SK-N-SH (cell line): ENCODE measurements at regions not wholly inside any gene's neighbourhood (a gene's known extent, or its start where the extent isn't known, plus 50 kb on each side); places are given as distances from the start of the nearest gene placed in this dataset.

Experiments used
- CTCF ChIA-PET: fragments of 300-600, 350-600 bp; formaldehyde crosslinking; extraction: SDS; loops from one replicate; lab custom pipeline; 2021; lab: Yijun Ruan, JAX
- POLR2A ChIA-PET: fragments of 350-600 bp; sonication (Branson Sonifier 250); formaldehyde crosslinking; extraction: SDS; loops from one replicate; lab custom pipeline; 2020; ENCODE audit warnings: antibody characterized with exemption, inconsistent platforms; lab: Yijun Ruan, JAX
- DNase-seq: peaks from one replicate; pipeline ENCODE4 v3.0.0; 2012
- H2AFZ ChIP-seq: fragments of 200-600 bp; sonication (generic); 2 replicates; pipeline ENCODE4 v1.8.1; 2016; ENCODE audit warnings: antibody characterized with exemption, mild to moderate bottlenecking, low read depth
- H3F3A ChIP-seq: fragments of 200-600 bp; sonication (generic); replicated peaks from 2 replicates; pipeline ENCODE3; 2016; ENCODE audit warnings: antibody characterized with exemption, mild to moderate bottlenecking; ENCODE audit not compliant: insufficient read depth
- H3K27ac ChIP-seq, 2 experiments: fragments of 200-500 bp in 1 of 2; fragments of 200-600 bp in 1 of 2; sonication (Bioruptor generic) in 1 of 2; sonication (generic), shearing (Covaris generic) in 1 of 2; 2 replicates each; pipeline versions ENCODE4 v1.5.1 to v1.6.1; 2014 to 2016; ENCODE audit warnings: low read depth in 2 of 2, inconsistent platforms in 1 of 2, low read length in 1 of 2, mild to moderate bottlenecking in 1 of 2, mixed read lengths in 1 of 2
- H3K27me3 ChIP-seq: fragments of 200-600 bp; sonication (generic), shearing (Covaris generic); 2 replicates; pipeline ENCODE4 v1.6.1; 2016; ENCODE audit warnings: mixed run types; ENCODE audit not compliant: insufficient read depth
- H3K36me3 ChIP-seq, 2 experiments: fragments of 200-500 bp in 1 of 2; fragments of 200-600 bp in 1 of 2; sonication (Bioruptor generic) in 1 of 2; sonication (generic) in 1 of 2; replicated peaks in 1 of 2; 2 replicates each; pipeline versions ENCODE3 to v1.5.1; 2014 to 2016; ENCODE audit warnings: low read length in 1 of 2, mild to moderate bottlenecking in 1 of 2; ENCODE audit not compliant: insufficient read depth in 2 of 2, control insufficient read depth in 1 of 2
- H3K4me1 ChIP-seq, 2 experiments: fragments of 200-500 bp in 1 of 2; fragments of 200-600 bp in 1 of 2; sonication (Bioruptor generic) in 1 of 2; sonication (generic), shearing (Covaris generic) in 1 of 2; 2 replicates each; pipeline versions ENCODE4 v1.5.1 to v1.6.1; 2014 to 2016; ENCODE audit warnings: low read depth in 1 of 2, low read length in 1 of 2, mixed run types in 1 of 2; ENCODE audit not compliant: insufficient read depth in 2 of 2, control insufficient read depth in 1 of 2
- H3K4me2 ChIP-seq: fragments of 200-600 bp; sonication (generic), shearing (Covaris generic); 2 replicates; pipeline ENCODE4 v1.6.1; 2017; ENCODE audit warnings: mixed run types
- H3K4me3 ChIP-seq, 2 experiments: fragments of 200-500 bp in 1 of 2; fragments of 200-600 bp in 1 of 2; sonication (Bioruptor generic) in 1 of 2; sonication (generic), shearing (Covaris generic) in 1 of 2; 2 replicates each; pipeline versions ENCODE4 v1.5.1 to v1.8.1; 2014 to 2016; ENCODE audit warnings: low read depth in 2 of 2, inconsistent platforms in 1 of 2, low read length in 1 of 2, mild to moderate bottlenecking in 1 of 2, mixed read lengths in 1 of 2, moderate library complexity in 1 of 2
- H3K79me2 ChIP-seq: fragments of 200-600 bp; sonication (generic); 2 replicates; pipeline ENCODE4 v1.8.1; 2017; ENCODE audit warnings: mild to moderate bottlenecking; ENCODE audit not compliant: insufficient read depth
- H3K9ac ChIP-seq: fragments of 200-600 bp; sonication (generic); 2 replicates; pipeline ENCODE4 v1.6.1; 2017; ENCODE audit warnings: mixed run types
- H3K9me2 ChIP-seq: fragments of 200-600 bp; sonication (generic); 2 replicates; pipeline ENCODE4 v1.6.1; 2017; ENCODE audit warnings: mixed run types
- H3K9me3 ChIP-seq: fragments of 200-600 bp; sonication (generic); 2 replicates; pipeline ENCODE4 v1.6.1; 2017; ENCODE audit warnings: mixed run types, mild to moderate bottlenecking, moderate library complexity
- H4K20me1 ChIP-seq: fragments of 200-600 bp; sonication (generic); 2 replicates; pipeline ENCODE4 v1.6.1; 2017; ENCODE audit warnings: mild to moderate bottlenecking, mixed run types; ENCODE audit not compliant: insufficient read depth
- FOXJ3 ChIP-seq: sonication (generic); formaldehyde crosslinking; IDR thresholded peaks from 2 replicates; pipeline ENCODE4 v1.5.1; 2020; ENCODE audit warnings: mild to moderate bottlenecking, missing genetic modification reagents
- FOXM1 ChIP-seq: IDR thresholded peaks from 2 replicates; pipeline ENCODE4 v1.4.0; 2012; ENCODE audit warnings: low read depth, mild to moderate bottlenecking
- MAX ChIP-seq: IDR thresholded peaks from 2 replicates; pipeline ENCODE4 v1.4.0; 2012; ENCODE audit warnings: low read depth
- POLR2AphosphoS5 ChIP-seq: IDR thresholded peaks from 2 replicates; pipeline ENCODE4 v1.6.1; 2012; ENCODE audit warnings: low read depth, low read length
- REST ChIP-seq: IDR thresholded peaks from 2 replicates; pipeline ENCODE4 v1.6.1; 2012; ENCODE audit warnings: mild to moderate bottlenecking, low read depth, low read length, moderate library complexity
- RXRA ChIP-seq: IDR thresholded peaks from 2 replicates; pipeline ENCODE4 v1.4.0; 2012; ENCODE audit warnings: low read depth, mild to moderate bottlenecking, borderline replicate concordance
- SMC3 ChIP-seq: IDR thresholded peaks from 2 replicates; pipeline ENCODE4 v1.6.1; 2012; ENCODE audit warnings: low read depth, low read length, improper control_type of control experiment
- USF2 ChIP-seq: fragments of 150-350 bp; IDR thresholded peaks from 2 replicates; pipeline ENCODE4 v1.6.1; 2017; ENCODE audit warnings: antibody characterized with exemption, low read length, low read depth, borderline replicate concordance
- WGBS: methylation state at CpG from one replicate; pipeline ENCODE4 v1.1.6; 2017; ENCODE audit warnings: low lambda C conversion rate; 5-methylcytosine and 5-hydroxymethylcytosine counted together

- H4K20me1 ChIP-seq, result no peaks in the 10 kb centered on the region
- H3K9me2 ChIP-seq, result no peaks in the 10 kb centered on the region
- no peak overlapping the region for H3K27ac ChIP-seq
- no peak overlapping the region for H3K9ac ChIP-seq
- no peaks in the 10 kb centered on the region for H3K36me3 ChIP-seq
- DNase-seq, result no peak
- TF ChIP-seq FOXM1 (no peak), REST (no peak)
- ChIA-PET POLR2A (no interaction called here), CTCF (interaction anchor here (0.9 kb wide), 1 partner anchor 89 kb away, joined by 3 read pairs; no protein-coding TSS in a partner anchor)
- H3F3A ChIP-seq, result no peaks in the 10 kb centered on the region
- no peaks in the 10 kb centered on the region for H3K27me3 ChIP-seq
- H3K9me3 ChIP-seq, result no peaks in the 10 kb centered on the region
- H2AFZ ChIP-seq, result no peak overlapping the region
- H3K4me2 ChIP-seq, result no peak overlapping the region
- no peaks in the 10 kb centered on the region for H3K4me1 ChIP-seq
- WGBS, result 72% methylated on average over 3 of the region's 3 CpGs
- no peak overlapping the region for H3K4me3 ChIP-seq
- no peaks in the 10 kb centered on the region for H3K79me2 ChIP-seq
Observed at GRCh38 chr1:59212706-59213105, 84.2 kb upstream of the FGGY start.

- no peak overlapping the region for H3K9ac ChIP-seq
- no peak overlapping the region for H3K27ac ChIP-seq
- CTCF ChIA-PET, result interaction anchor here (0.8 kb wide), 1 partner anchor 72 kb away, joined by 5 read pairs; no protein-coding TSS in a partner anchor
- no peak overlapping the region for H3K4me2 ChIP-seq
- H3K27me3 ChIP-seq, result no peaks in the 10 kb centered on the region
- H3K9me3 ChIP-seq, result no peaks in the 10 kb centered on the region
- H3K79me2 ChIP-seq, result no peaks in the 10 kb centered on the region
- H3K4me3 ChIP-seq, result no peak overlapping the region
- H4K20me1 ChIP-seq, result no peaks in the 10 kb centered on the region
- no peak for DNase-seq
- no peaks in the 10 kb centered on the region for H3K36me3 ChIP-seq
- H2AFZ ChIP-seq, result no peak overlapping the region
- H3K4me1 ChIP-seq, result no peaks in the 10 kb centered on the region
- TF ChIP-seq POLR2AphosphoS5 (no peak), MAX (no peak), USF2 (no peak), SMC3 (no peak), RXRA (no peak), FOXJ3 (CRISPR knock-in tag) (no peak)
- POLR2A ChIA-PET, result interaction anchor here (0.6 kb wide), 1 partner anchor 215 kb away, joined by 3 read pairs; no protein-coding TSS in a partner anchor
- H3F3A ChIP-seq, result no peaks in the 10 kb centered on the region
- WGBS, result 83% methylated on average over 10 of the region's 10 CpGs
- H3K9me2 ChIP-seq, result no peaks in the 10 kb centered on the region
Observed at GRCh38 chr1:59214248-59215208, 82.4 kb upstream of the FGGY start.
